ENCODE measurements at regions not wholly inside any gene's neighbourhood (a gene's known extent, or its start where the extent isn't known, plus 50 kb on each side); places are given as distances from the start of the nearest gene placed in this dataset.

- Histone ChIP-seq H3K27me3 (no peaks in the 10 kb centered on the region), H3K9me3 (no peaks in the 10 kb centered on the region), H3K4me3 (no peak overlapping the region), H3K27ac (no peak overlapping the region), H3K4me1 (no peaks in the 10 kb centered on the region), H3K36me3 (no peaks in the 10 kb centered on the region)
- no peak for DNase-seq (ENCODE audit: low spot score in 2 of 2)
- 95% methylated on average over 2 of the region's 2 CpGs for WGBS
- TF ChIP-seq POLR2A (IDR thresholded peaks at IDR 0.05) (no peak), EP300 (IDR thresholded peaks at IDR 0.05) (no peak), CTCF (IDR thresholded peaks at IDR 0.05) (no peak), POLR2AphosphoS5 (IDR thresholded peaks at IDR 0.05) (no peak)
These were observed 459.8 kb downstream of the MCTP2 start for GRCh38 chr15:94691169-94691568.

- WGBS = 48% methylated on average over 3 of the region's 3 CpGs
- DNase-seq (ENCODE audit: low spot score in 2 of 2) = no peak
- no peak overlapping the region for H3K27ac ChIP-seq
- peaks cover 8% of the 10 kb centered on the region for H3K4me1 ChIP-seq
- TF ChIP-seq CTCF (IDR thresholded peaks at IDR 0.05) (no peak), POLR2AphosphoS5 (IDR thresholded peaks at IDR 0.05) (no peak), EP300 (IDR thresholded peaks at IDR 0.05) (no peak), POLR2A (IDR thresholded peaks at IDR 0.05) (no peak)
- no peaks in the 10 kb centered on the region for H3K27me3 ChIP-seq
- H3K4me3 ChIP-seq = no peak overlapping the region
- H3K36me3 ChIP-seq = no peaks in the 10 kb centered on the region
- no peaks in the 10 kb centered on the region for H3K9me3 ChIP-seq
These were observed 461.3 kb downstream of the MCTP2 start for GRCh38 chr15:94692710-94693109.

- no peak for DNase-seq (ENCODE audit: low spot score in 2 of 2)
- peaks cover 3% of the 10 kb centered on the region for H3K27me3 ChIP-seq
- no peaks in the 10 kb centered on the region for H3K36me3 ChIP-seq
- no peak overlapping the region for H3K27ac ChIP-seq
- 61% methylated on average over 4 of the region's 4 CpGs for WGBS
- TF ChIP-seq POLR2A (IDR thresholded peaks at IDR 0.05) (no peak), POLR2AphosphoS5 (IDR thresholded peaks at IDR 0.05) (no peak), CTCF (IDR thresholded peaks at IDR 0.05) (no peak), EP300 (IDR thresholded peaks at IDR 0.05) (no peak)
- no peaks in the 10 kb centered on the region for H3K9me3 ChIP-seq
- peaks cover 13% of the 10 kb centered on the region for H3K4me1 ChIP-seq
- H3K4me3 ChIP-seq = no peak overlapping the region
These were observed 468.9 kb downstream of the MCTP2 start for GRCh38 chr15:94700211-94700610.

- no peak for TF ChIP-seq CTCF (IDR thresholded peaks at IDR 0.05)
- no peak for TF ChIP-seq POLR2A (IDR thresholded peaks at IDR 0.05)
- no peak for TF ChIP-seq POLR2AphosphoS5 (IDR thresholded peaks at IDR 0.05)
- no peak for TF ChIP-seq EP300 (IDR thresholded peaks at IDR 0.05)
- WGBS = 79% methylated on average over 16 of the region's 16 CpGs
- Histone ChIP-seq H3K4me1 (peaks cover 13% of the 10 kb centered on the region), H3K4me3 (no peak overlapping the region), H3K27me3 (peaks cover 3% of the 10 kb centered on the region), H3K36me3 (no peaks in the 10 kb centered on the region), H3K9me3 (no peaks in the 10 kb centered on the region), H3K27ac (no peak overlapping the region)
- no peak for DNase-seq (ENCODE audit: low spot score in 2 of 2)
These were observed 470.1 kb downstream of the MCTP2 start for GRCh38 chr15:94701281-94701985.

- 30% methylated on average over 3 of the region's 3 CpGs for WGBS
- Histone ChIP-seq H3K4me1 (peaks cover 5% of the 10 kb centered on the region), H3K36me3 (no peaks in the 10 kb centered on the region), H3K9me3 (no peaks in the 10 kb centered on the region), H3K27me3 (peaks cover 3% of the 10 kb centered on the region), H3K4me3 (no peak overlapping the region), H3K27ac (no peak overlapping the region)
- TF ChIP-seq EP300 (IDR thresholded peaks at IDR 0.05) = no peak
- TF ChIP-seq CTCF (IDR thresholded peaks at IDR 0.05) = no peak
- no peak for TF ChIP-seq POLR2AphosphoS5 (IDR thresholded peaks at IDR 0.05)
- TF ChIP-seq POLR2A (IDR thresholded peaks at IDR 0.05) = no peak
- DNase-seq (ENCODE audit: low spot score in 2 of 2) = no peak
These were observed 472.2 kb downstream of the MCTP2 start for GRCh38 chr15:94703596-94703995.

All from suprapubic skin (tissue), 4 donors.